HG03558 (cell line): ENCODE measurements at regions not wholly inside any gene's neighbourhood (a gene's known extent, or its start where the extent isn't known, plus 50 kb on each side); places are given as distances from the start of the nearest gene placed in this dataset.
"Not testable (repeated sequence)": the region's sequence is repeated elsewhere in the genome, so short reads cannot be mapped to it uniquely, and the experiment has no call there.

Experiments used
- ATAC-seq: cut with Tn5 transposase; IDR thresholded peaks from one replicate; pipeline ENCODE4 v1.9.1; 2021; ENCODE audit warnings: moderate number of reproducible peaks; ENCODE audit not compliant: unreplicated experiment; ENCODE audit errors: extremely low read depth

GRCh38 chr13:65143920-65144319 lies 2086.2 kb downstream of the PCDH9 start:
- no peak for ATAC-seq

GRCh38 chr13:65133094-65133493 lies 2097.0 kb downstream of the PCDH9 start:
- no peak for ATAC-seq

- no peak for ATAC-seq
Observed at GRCh38 chr13:65125236-65125635, 2104.9 kb downstream of the PCDH9 start.

GRCh38 chr13:65112531-65112941 lies 2117.6 kb downstream of the PCDH9 start:
- ATAC-seq, result no peak

- no peak for ATAC-seq
Observed at GRCh38 chr13:65112123-65112522, 2118.0 kb downstream of the PCDH9 start.

GRCh38 chr13:65111223-65111622 lies 2118.9 kb downstream of the PCDH9 start:
- ATAC-seq, result no peak

- ATAC-seq, result not testable (repeated sequence)
Observed at GRCh38 chr13:65104436-65104835, 2125.7 kb downstream of the PCDH9 start.

GRCh38 chr13:65103351-65103750 lies 2126.8 kb downstream of the PCDH9 start:
- ATAC-seq, result no peak

- no peak for ATAC-seq
Observed at GRCh38 chr13:65095161-65096082, 2134.7 kb downstream of the PCDH9 start.

- no peak for ATAC-seq
Observed at GRCh38 chr13:65093357-65093756, 2136.8 kb downstream of the PCDH9 start.

- no peak for ATAC-seq
Observed at GRCh38 chr13:65091031-65091430, 2139.1 kb downstream of the PCDH9 start.

GRCh38 chr13:65090186-65090585 lies 2139.9 kb downstream of the PCDH9 start:
- no peak for ATAC-seq

GRCh38 chr13:65088906-65089305 lies 2141.2 kb downstream of the PCDH9 start:
- no peak for ATAC-seq

GRCh38 chr13:65085977-65086376 lies 2144.2 kb downstream of the PCDH9 start:
- no peak for ATAC-seq

GRCh38 chr13:65074248-65074647 lies 2155.9 kb downstream of the PCDH9 start:
- no peak for ATAC-seq

- ATAC-seq, result no peak
Observed at GRCh38 chr13:65064967-65065366, 2165.2 kb downstream of the PCDH9 start.

- no peak for ATAC-seq
Observed at GRCh38 chr13:65063753-65064152, 2166.4 kb downstream of the PCDH9 start.

GRCh38 chr13:65057986-65058385 lies 2172.2 kb downstream of the PCDH9 start:
- no peak for ATAC-seq

GRCh38 chr13:65054277-65054676 lies 2175.9 kb downstream of the PCDH9 start:
- ATAC-seq, result no peak

GRCh38 chr13:65036999-65037398 lies 2193.1 kb downstream of the PCDH9 start:
- ATAC-seq, result no peak

- ATAC-seq, result no peak
Observed at GRCh38 chr13:65035302-65035701, 2194.8 kb downstream of the PCDH9 start.

GRCh38 chr13:65034266-65034665 lies 2195.9 kb downstream of the PCDH9 start:
- ATAC-seq, result no peak
